Naive B cell (primary cell): ENCODE measurements at regions not wholly inside any gene's neighbourhood (a gene's known extent, or its start where the extent isn't known, plus 50 kb on each side); places are given as distances from the start of the nearest gene placed in this dataset.
A peak's percentile ranks its signal among the peaks of the same experiment; 100 is the strongest.

Experiments
- ATAC-seq, 2 donors: fragments of 150-1000 bp; cut with Tn5 transposase; 2 replicates each; pipeline ENCODE4 v1.10.0; 2021; ENCODE audit warnings: low read depth in 2 of 2, mild to moderate bottlenecking in 2 of 2, moderate library complexity in 2 of 2
- DNase-seq: peaks from one replicate; pipeline ENCODE4 v3.0.0; 2022
- H3K27ac Mint-ChIP-seq, 6 donors: one replicate each; pipeline ENCODE4 v1.8.0; 2020 to 2022; ENCODE audit warnings: mild to moderate bottlenecking in 6 of 6, mixed read lengths in 6 of 6, moderate library complexity in 5 of 6, inconsistent platforms in 2 of 6
- H3K27me3 Mint-ChIP-seq, 3 donors: one replicate each; pipeline ENCODE4 v1.8.0; 2021 to 2022; ENCODE audit warnings: mixed read lengths in 3 of 3, mild to moderate bottlenecking in 1 of 3
- H3K36me3 Mint-ChIP-seq, 2 donors: one replicate each; pipeline ENCODE4 v1.8.0; 2020 to 2022; ENCODE audit warnings: mixed read lengths in 2 of 2, inconsistent platforms in 1 of 2, mild to moderate bottlenecking in 1 of 2
- H3K4me1 Mint-ChIP-seq, 3 donors: one replicate each; pipeline ENCODE4 v1.8.0; 2020 to 2022; ENCODE audit warnings: mixed read lengths in 3 of 3, inconsistent platforms in 1 of 3, mild to moderate bottlenecking in 1 of 3, moderate library complexity in 1 of 3
- H3K4me3 Mint-ChIP-seq, 8 donors: one replicate each; pipeline ENCODE4 v1.8.0; 2020 to 2022; ENCODE audit warnings: mild to moderate bottlenecking in 8 of 8, mixed read lengths in 8 of 8, moderate library complexity in 8 of 8, inconsistent platforms in 2 of 8
- H3K9me3 Mint-ChIP-seq, 7 donors: one replicate each; pipeline ENCODE4 v1.8.0; 2020 to 2022; ENCODE audit warnings: mixed read lengths in 7 of 7, mild to moderate bottlenecking in 5 of 7, inconsistent platforms in 2 of 7, moderate library complexity in 1 of 7

- Mint-ChIP-seq H3K4me1 (peaks cover 13 to 26% (median 17%) of the 10 kb centered on the region in 3 donors), H3K27me3 (peaks cover 0 to 19% (median 9%) of the 10 kb centered on the region in 3 donors), H3K27ac (peak overlapping the region in 3 of 6 donors; percentile 29 to 53 (median 37)), H3K36me3 (no peaks in the 10 kb centered on the region), H3K9me3 (no peaks in the 10 kb centered on the region), H3K4me3 (peak overlapping the region in 5 of 8 donors; percentile 30 to 71 (median 36))
- peak; percentile 19 for DNase-seq
- peak; percentile 48 to 51 for ATAC-seq
These were observed 49.6 kb upstream of the RXRA start for GRCh38 chr9:134276453-134277245.
